NCI-H526 (cell line): ENCODE measurements at regions not wholly inside any gene's neighbourhood (a gene's known extent, or its start where the extent isn't known, plus 50 kb on each side); places are given as distances from the start of the nearest gene placed in this dataset.
"Not testable (repeated sequence)": the region's sequence is repeated elsewhere in the genome, so short reads cannot be mapped to it uniquely, and the experiment has no call there.

Source experiments
- DNase-seq, 2 experiments: peaks; one replicate each; lab custom pipeline; 2025; lab: John Stamatoyannopoulos, UW

GRCh38 chr7:110386006-110386405 lies 704.9 kb upstream of the LRRN3 start:
- no peak for DNase-seq

DNA sequence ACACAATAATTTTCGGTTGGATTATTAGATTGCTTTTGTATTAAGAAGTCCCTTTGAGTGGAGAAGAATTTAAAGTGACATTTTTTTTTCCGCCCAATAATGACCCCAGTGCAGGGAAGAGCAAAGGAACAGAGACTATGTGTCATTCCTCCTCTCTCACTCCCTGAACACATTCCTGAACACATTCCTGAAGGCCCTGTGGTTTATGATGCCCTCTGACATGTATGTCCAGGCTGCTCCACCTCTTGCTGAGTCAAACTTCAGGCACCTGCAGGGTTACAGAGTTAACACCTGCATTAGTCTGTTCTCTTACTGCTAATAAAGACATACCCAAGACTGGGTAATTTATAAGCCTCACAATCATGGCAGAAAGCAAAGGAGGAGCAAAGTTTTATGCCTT lies 704.0 kb upstream of the LRRN3 start:
- DNase-seq: no peak

DNA sequence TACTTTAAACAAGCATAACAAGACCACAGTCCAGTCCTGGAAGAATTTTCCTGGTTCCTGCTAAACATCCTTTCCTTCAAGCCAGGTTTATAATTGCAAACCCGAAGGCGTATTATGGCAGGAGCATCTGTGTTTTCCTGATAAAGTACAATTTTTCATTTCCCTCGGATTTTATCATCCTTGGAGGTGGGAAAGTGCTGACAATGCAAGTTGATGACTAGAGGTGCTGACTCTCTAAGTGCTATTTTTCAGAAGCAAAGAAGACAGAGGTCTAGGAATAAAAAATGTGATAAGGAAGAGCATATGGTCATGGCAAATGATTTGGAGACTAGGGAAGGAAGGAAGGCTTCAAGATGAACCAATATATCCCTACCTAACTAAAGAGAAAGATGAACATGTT lies 703.2 kb upstream of the LRRN3 start:
- no peak for DNase-seq

GRCh38 chr7:110388457-110388856 lies 702.5 kb upstream of the LRRN3 start:
- no peak for DNase-seq

- no peak for DNase-seq
Measured at GRCh38 chr7:110396021-110396420, 694.9 kb upstream of the LRRN3 start.

- no peak for DNase-seq
Measured at GRCh38 chr7:110397927-110398660, 692.8 kb upstream of the LRRN3 start.

DNA sequence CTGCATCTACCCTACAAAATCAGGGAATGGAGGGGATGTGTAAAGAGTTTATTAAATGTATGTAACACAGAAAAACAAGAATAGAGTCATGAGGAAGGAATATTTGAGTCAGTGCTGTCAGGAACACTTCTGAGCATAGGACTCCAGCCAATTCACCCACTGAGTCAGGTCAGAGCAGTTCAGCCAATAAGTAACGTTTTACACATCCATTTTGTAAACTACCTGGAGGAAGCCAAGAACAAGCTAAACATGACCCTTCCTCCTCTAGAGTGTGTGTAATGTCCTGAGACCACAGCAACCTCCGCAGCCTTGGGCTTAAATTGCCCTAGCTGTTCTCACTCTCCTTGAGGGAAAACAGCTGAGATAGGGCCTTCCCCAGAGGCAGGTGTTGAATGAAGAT lies 691.5 kb upstream of the LRRN3 start:
- DNase-seq: no peak

GRCh38 chr7:110400411-110400810 lies 690.5 kb upstream of the LRRN3 start:
- no peak for DNase-seq

- DNase-seq: no peak
Measured at GRCh38 chr7:110407242-110407641, 683.7 kb upstream of the LRRN3 start.

DNA sequence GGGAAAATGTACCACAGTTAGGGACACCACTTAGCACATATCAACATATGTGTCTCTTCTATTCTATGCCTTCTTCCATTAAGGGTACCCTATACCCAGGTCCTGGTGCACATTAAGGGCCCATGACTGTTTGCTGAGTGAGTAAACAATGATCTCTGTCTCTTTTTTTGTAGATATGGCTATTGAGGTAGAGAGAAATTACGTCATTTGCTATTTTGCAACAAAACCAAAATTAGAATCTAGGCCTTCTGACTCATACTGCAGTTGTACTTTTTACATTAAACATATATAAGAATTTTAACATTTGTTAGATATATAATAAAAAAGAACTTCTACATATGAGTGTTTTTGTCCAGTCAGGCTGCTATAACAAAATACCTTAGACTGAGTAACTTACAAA lies 683.2 kb upstream of the LRRN3 start:
- no peak for DNase-seq

DNA sequence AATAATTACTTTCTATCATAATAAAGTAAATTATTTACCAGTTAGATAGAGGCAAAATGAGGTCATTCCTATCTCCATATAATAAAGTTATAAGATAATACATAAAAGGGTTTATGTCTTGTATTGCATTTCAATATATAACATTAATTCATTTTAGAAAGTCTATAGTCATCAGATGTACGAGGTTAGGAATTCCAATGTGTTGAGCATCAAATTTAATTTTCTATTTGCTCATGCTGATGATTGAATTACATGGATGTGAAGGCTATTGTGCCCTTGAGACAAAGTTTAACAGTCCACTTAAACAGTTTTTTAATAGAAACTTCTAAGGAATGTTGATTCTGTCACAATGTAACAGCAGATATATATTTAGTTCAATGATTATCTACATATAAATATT lies 678.3 kb upstream of the LRRN3 start:
- no peak for DNase-seq

GRCh38 chr7:110413038-110413437 lies 677.9 kb upstream of the LRRN3 start:
- DNase-seq: no peak

- DNase-seq: no peak
Measured at GRCh38 chr7:110417611-110418010, 673.3 kb upstream of the LRRN3 start.

- DNase-seq: no peak
Measured at GRCh38 chr7:110418659-110419280, 672.2 kb upstream of the LRRN3 start.

GRCh38 chr7:110420788-110421187 lies 670.1 kb upstream of the LRRN3 start:
- no peak for DNase-seq

GRCh38 chr7:110421490-110422241 lies 669.3 kb upstream of the LRRN3 start:
- DNase-seq: no peak

- DNase-seq: no peak
Measured at GRCh38 chr7:110432061-110432553, 658.8 kb upstream of the LRRN3 start.

GRCh38 chr7:110438926-110439325 lies 652.0 kb upstream of the LRRN3 start:
- DNase-seq: not testable (repeated sequence)

- peak; percentile 45 to 73 for DNase-seq
Measured at GRCh38 chr7:110442381-110442837, 648.5 kb upstream of the LRRN3 start.

- no peak for DNase-seq
Measured at GRCh38 chr7:110446658-110447057, 644.3 kb upstream of the LRRN3 start.

GRCh38 chr7:110448918-110449317 lies 642.0 kb upstream of the LRRN3 start:
- DNase-seq: no peak

- DNase-seq: no peak
Measured at GRCh38 chr7:110454713-110455112, 636.2 kb upstream of the LRRN3 start.

- DNase-seq: no peak
Measured at GRCh38 chr7:110461621-110462020, 629.3 kb upstream of the LRRN3 start.
